ENCODE measurements at regions not wholly inside any gene's neighbourhood (a gene's known extent, or its start where the extent isn't known, plus 50 kb on each side); places are given as distances from the start of the nearest gene placed in this dataset.

DNA sequence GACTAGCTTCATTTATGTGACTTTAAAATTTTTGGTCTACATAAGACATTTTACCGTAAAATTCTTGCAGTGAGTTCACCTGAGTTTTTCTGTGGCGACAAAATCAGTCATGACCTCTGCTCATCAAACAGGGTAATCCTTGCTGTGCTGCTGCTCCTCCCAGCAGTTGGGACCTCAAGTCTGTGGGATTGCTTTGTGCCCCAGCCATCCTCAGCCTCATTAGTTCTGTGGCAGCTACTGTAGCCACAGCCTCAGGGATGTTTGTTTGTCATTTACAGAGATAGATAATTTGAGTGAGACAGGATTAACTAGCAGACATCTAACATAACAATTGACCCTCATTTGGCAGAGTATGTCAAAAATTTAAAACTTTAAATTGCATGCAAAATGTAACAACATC lies 357.0 kb downstream of the PCNX1 start:
- no peaks in the 10 kb centered on the region for H3K27me3 ChIP-seq (replicated peaks)
- TF ChIP-seq, protein P1, sequence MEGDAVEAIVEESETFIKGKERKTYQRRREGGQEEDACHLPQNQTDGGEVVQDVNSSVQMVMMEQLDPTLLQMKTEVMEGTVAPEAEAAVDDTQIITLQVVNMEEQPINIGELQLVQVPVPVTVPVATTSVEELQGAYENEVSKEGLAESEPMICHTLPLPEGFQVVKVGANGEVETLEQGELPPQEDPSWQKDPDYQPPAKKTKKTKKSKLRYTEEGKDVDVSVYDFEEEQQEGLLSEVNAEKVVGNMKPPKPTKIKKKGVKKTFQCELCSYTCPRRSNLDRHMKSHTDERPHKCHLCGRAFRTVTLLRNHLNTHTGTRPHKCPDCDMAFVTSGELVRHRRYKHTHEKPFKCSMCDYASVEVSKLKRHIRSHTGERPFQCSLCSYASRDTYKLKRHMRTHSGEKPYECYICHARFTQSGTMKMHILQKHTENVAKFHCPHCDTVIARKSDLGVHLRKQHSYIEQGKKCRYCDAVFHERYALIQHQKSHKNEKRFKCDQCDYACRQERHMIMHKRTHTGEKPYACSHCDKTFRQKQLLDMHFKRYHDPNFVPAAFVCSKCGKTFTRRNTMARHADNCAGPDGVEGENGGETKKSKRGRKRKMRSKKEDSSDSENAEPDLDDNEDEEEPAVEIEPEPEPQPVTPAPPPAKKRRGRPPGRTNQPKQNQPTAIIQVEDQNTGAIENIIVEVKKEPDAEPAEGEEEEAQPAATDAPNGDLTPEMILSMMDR (IDR thresholded peaks at IDR 0.05; ENCODE audit: low read depth, low read length, missing control alignments): no peak
- no peak for DNase-seq
- H3K36me3 ChIP-seq (replicated peaks): no peaks in the 10 kb centered on the region
- H3K4me3 ChIP-seq (ENCODE audit: low read depth, low read length): no peak overlapping the region
- in situ Hi-C loops (cut with HindIII; ENCODE audit: low pct_ligation_motif_present, low sequenced_read_pairs): no loop called here
- no peak overlapping the region for H3K27ac ChIP-seq

GRCh38 chr14:71267007-71267513 lies 359.8 kb downstream of the PCNX1 start:
- peak; percentile 41 for DNase-seq
- Histone ChIP-seq H3K27ac (no peak overlapping the region), H3K27me3 (replicated peaks) (no peaks in the 10 kb centered on the region), H3K4me3 (ENCODE audit: low read depth, low read length) (no peak overlapping the region), H3K36me3 (replicated peaks) (no peaks in the 10 kb centered on the region)
- in situ Hi-C loops (cut with HindIII; ENCODE audit: low pct_ligation_motif_present, low sequenced_read_pairs): no loop called here
- TF ChIP-seq, protein P1 (IDR thresholded peaks at IDR 0.05; ENCODE audit: low read depth, low read length, missing control alignments): no peak

- TF ChIP-seq, protein P1 (IDR thresholded peaks at IDR 0.05; ENCODE audit: low read depth, low read length, missing control alignments): no peak
- Histone ChIP-seq H3K27ac (no peak overlapping the region), H3K27me3 (replicated peaks) (no peaks in the 10 kb centered on the region), H3K4me3 (ENCODE audit: low read depth, low read length) (no peak overlapping the region), H3K36me3 (replicated peaks) (no peaks in the 10 kb centered on the region)
- DNase-seq: no peak
- in situ Hi-C loops (cut with HindIII; ENCODE audit: low pct_ligation_motif_present, low sequenced_read_pairs): no loop called here
Measured at GRCh38 chr14:71267691-71268090, 360.4 kb downstream of the PCNX1 start.

DNA sequence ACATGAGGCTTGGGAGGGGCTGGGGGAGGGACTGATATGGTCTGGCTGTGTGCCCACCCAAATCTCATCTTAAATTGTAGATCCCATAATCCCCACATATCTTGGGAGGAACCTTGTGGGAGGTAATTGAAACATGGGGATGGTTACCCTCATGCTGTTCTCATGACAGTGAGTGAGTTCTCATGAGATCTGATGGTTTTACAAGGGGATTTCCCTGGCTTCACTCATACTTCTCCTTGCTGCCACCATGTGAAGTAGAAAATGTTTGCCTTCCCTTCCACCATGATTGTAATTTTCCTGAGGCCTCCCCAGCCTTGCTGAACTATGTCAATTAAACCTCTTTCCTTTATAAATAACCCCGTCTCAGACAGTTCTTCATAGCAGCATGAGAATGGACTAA lies 362.9 kb downstream of the PCNX1 start:
- TF ChIP-seq, protein P1 (IDR thresholded peaks at IDR 0.05; ENCODE audit: low read depth, low read length, missing control alignments): no peak
- in situ Hi-C loops (cut with HindIII; ENCODE audit: low pct_ligation_motif_present, low sequenced_read_pairs): no loop called here
- Histone ChIP-seq H3K4me3 (ENCODE audit: low read depth, low read length) (no peak overlapping the region), H3K36me3 (replicated peaks) (no peaks in the 10 kb centered on the region), H3K27ac (no peak overlapping the region), H3K27me3 (replicated peaks) (no peaks in the 10 kb centered on the region)
- no peak for DNase-seq

- Histone ChIP-seq H3K36me3 (replicated peaks) (no peaks in the 10 kb centered on the region), H3K27ac (no peak overlapping the region), H3K4me3 (ENCODE audit: low read depth, low read length) (no peak overlapping the region), H3K27me3 (replicated peaks) (no peaks in the 10 kb centered on the region)
- TF ChIP-seq, protein P1 (IDR thresholded peaks at IDR 0.05; ENCODE audit: low read depth, low read length, missing control alignments): no peak
- in situ Hi-C loops (cut with HindIII; ENCODE audit: low pct_ligation_motif_present, low sequenced_read_pairs): no loop called here
- DNase-seq: no peak
Measured at GRCh38 chr14:71271166-71271945, 364.1 kb downstream of the PCNX1 start.

Data from brain microvascular endothelial cell (primary cell).